ENCODE measurements at regions not wholly inside any gene's neighbourhood (a gene's known extent, or its start where the extent isn't known, plus 50 kb on each side); places are given as distances from the start of the nearest gene placed in this dataset.

DNA sequence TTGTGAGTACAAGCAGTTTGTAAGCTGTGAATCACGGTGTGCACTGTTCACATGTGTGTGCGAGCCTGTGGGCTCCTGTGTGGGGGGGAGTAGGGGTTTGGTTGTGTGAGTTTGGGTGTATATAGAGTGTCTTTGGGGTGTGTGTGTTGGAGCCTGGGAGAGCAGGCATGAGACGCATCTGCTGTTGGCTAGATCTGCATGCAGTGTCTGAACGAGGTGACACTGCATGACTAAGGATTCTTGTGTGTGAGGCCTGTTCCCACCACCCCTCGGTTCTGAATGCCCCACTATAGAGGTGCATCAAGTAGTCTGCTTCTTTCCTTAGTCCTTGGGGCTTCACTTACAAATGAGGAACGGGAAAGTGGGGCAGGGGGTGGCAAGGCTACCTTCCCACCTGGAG is 68.4 kb downstream of the MAGEF1 start:
- Histone ChIP-seq H2BK15ac (replicated peaks; ENCODE audit: low read depth) (no peak overlapping the region), H2AK5ac (ENCODE audit: low read length) (peak overlapping the region; percentile 47), H3K4me1 (ENCODE audit: control insufficient read depth, low read depth, low read length) (peaks cover 28% of the 10 kb centered on the region), H3K79me1 (ENCODE audit: low read length) (no peaks in the 10 kb centered on the region), H3K27ac (ENCODE audit: low read depth, low read length) (peak overlapping the region; percentile 21), H3K4ac (ENCODE audit: low read depth, low read length) (peak overlapping the region; percentile 18), H3K56ac (ENCODE audit: low read length) (peak overlapping the region; percentile 57), H4K8ac (ENCODE audit: low read depth, low read length) (no peak overlapping the region), H3K27me3 (ENCODE audit: insufficient read depth, low read length, poor library complexity) (no peaks in the 10 kb centered on the region), H3K79me2 (ENCODE audit: control insufficient read depth, insufficient read depth, low read length) (no peaks in the 10 kb centered on the region), H3K9ac (ENCODE audit: low read length) (peak overlapping the region; percentile 33), H2BK120ac (ENCODE audit: low read depth, low read length) (peak overlapping the region; percentile 45), H2BK5ac (ENCODE audit: low read length) (peak overlapping the region; percentile 58), H3K4me2 (ENCODE audit: low read length) (no peak overlapping the region), H3K4me3 (ENCODE audit: low read length) (no peak overlapping the region), H4K5ac (ENCODE audit: low read length) (no peak overlapping the region), H3K36me3 (ENCODE audit: control insufficient read depth, insufficient read depth, low read length) (no peaks in the 10 kb centered on the region), H3K18ac (ENCODE audit: low read length) (peak overlapping the region; percentile 81), H3K23ac (ENCODE audit: low read length) (no peak overlapping the region)
- DNase-seq, result peak; percentile 81
- no CpG with 5 or more reads among the region's 6 CpGs for WGBS (ENCODE audit: extremely low coverage, insufficient coverage, low lambda C conversion rate)

DNA sequence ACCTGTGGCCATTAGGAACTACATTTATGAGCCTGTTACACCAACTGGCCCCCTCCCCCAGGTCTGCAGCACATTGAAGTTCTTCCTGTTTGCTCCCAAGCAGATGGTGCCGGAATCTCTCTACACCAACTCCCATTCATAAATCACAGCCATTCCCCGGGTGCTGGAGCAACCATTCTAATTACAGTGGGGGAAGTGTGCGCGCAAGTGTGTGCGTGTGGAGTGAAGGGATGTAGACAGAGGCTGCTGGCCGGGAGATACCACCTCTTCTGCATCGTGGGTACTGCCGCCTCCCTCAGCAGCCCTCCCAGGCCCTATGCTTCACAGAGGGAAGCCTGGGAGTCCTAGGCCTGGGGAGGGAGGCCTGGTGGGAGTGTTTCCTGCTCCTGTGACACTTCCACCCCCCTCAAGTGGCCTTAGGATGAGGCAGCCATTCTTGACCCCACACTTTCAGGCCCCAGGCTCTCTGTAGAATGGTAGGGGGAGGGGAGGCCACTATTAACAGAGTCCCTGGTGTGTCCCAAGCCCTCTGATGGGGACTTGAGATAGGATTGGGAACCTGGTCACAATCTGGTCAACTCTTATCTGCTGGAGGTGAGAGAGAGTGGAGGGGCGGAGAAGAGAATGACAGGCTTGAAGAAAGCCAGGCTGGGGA is 69.1 kb downstream of the MAGEF1 start:
- H4K5ac ChIP-seq (ENCODE audit: low read length), result no peak overlapping the region
- H2BK15ac ChIP-seq (replicated peaks; ENCODE audit: low read depth), result no peak overlapping the region
- no peak overlapping the region for H4K8ac ChIP-seq (ENCODE audit: low read depth, low read length)
- no peak overlapping the region for H2BK120ac ChIP-seq (ENCODE audit: low read depth, low read length)
- peak; percentile 97 for DNase-seq
- peak overlapping the region; percentile 13 for H3K9ac ChIP-seq (ENCODE audit: low read length)
- peak overlapping the region; percentile 39 for H3K4ac ChIP-seq (ENCODE audit: low read depth, low read length)
- H3K18ac ChIP-seq (ENCODE audit: low read length), result peak overlapping the region; percentile 7
- peak overlapping the region; percentile 44 for H2BK5ac ChIP-seq (ENCODE audit: low read length)
- no peaks in the 10 kb centered on the region for H3K27me3 ChIP-seq (ENCODE audit: insufficient read depth, low read length, poor library complexity)
- H3K79me1 ChIP-seq (ENCODE audit: low read length), result no peaks in the 10 kb centered on the region
- peaks cover 28% of the 10 kb centered on the region for H3K4me1 ChIP-seq (ENCODE audit: control insufficient read depth, low read depth, low read length)
- no peak overlapping the region for H3K4me2 ChIP-seq (ENCODE audit: low read length)
- no CpG with 5 or more reads among the region's 9 CpGs for WGBS (ENCODE audit: extremely low coverage, insufficient coverage, low lambda C conversion rate)
- no peak overlapping the region for H3K27ac ChIP-seq (ENCODE audit: low read depth, low read length)
- H3K36me3 ChIP-seq (ENCODE audit: control insufficient read depth, insufficient read depth, low read length), result no peaks in the 10 kb centered on the region
- H3K56ac ChIP-seq (ENCODE audit: low read length), result peak overlapping the region; percentile 59
- H3K4me3 ChIP-seq (ENCODE audit: low read length), result no peak overlapping the region
- no peak overlapping the region for H2AK5ac ChIP-seq (ENCODE audit: low read length)
- no peak overlapping the region for H3K23ac ChIP-seq (ENCODE audit: low read length)
- H3K79me2 ChIP-seq (ENCODE audit: control insufficient read depth, insufficient read depth, low read length), result no peaks in the 10 kb centered on the region

- H2AK5ac ChIP-seq (ENCODE audit: low read length), result no peak overlapping the region
These were observed 70.4 kb downstream of the MAGEF1 start for GRCh38 chr3:184641430-184641829.

GRCh38 chr3:184639351-184639750 is 72.5 kb downstream of the MAGEF1 start:
- no peaks in the 10 kb centered on the region for H3K79me2 ChIP-seq (ENCODE audit: control insufficient read depth, insufficient read depth, low read length)
- no peaks in the 10 kb centered on the region for H3K27me3 ChIP-seq (ENCODE audit: insufficient read depth, low read length, poor library complexity)
- H2BK15ac ChIP-seq (replicated peaks; ENCODE audit: low read depth), result no peak overlapping the region
- peaks cover 17% of the 10 kb centered on the region for H3K4me1 ChIP-seq (ENCODE audit: control insufficient read depth, low read depth, low read length)
- WGBS (ENCODE audit: extremely low coverage, insufficient coverage, low lambda C conversion rate), result no CpG with 5 or more reads among the region's 6 CpGs
- no peaks in the 10 kb centered on the region for H3K36me3 ChIP-seq (ENCODE audit: control insufficient read depth, insufficient read depth, low read length)
- H4K5ac ChIP-seq (ENCODE audit: low read length), result no peak overlapping the region
- H3K4me2 ChIP-seq (ENCODE audit: low read length), result no peak overlapping the region
- no peak overlapping the region for H3K18ac ChIP-seq (ENCODE audit: low read length)
- H3K4ac ChIP-seq (ENCODE audit: low read depth, low read length), result no peak overlapping the region
- DNase-seq, result no peak
- H2AK5ac ChIP-seq (ENCODE audit: low read length), result peak overlapping the region; percentile 65
- no peak overlapping the region for H3K4me3 ChIP-seq (ENCODE audit: low read length)
- H2BK120ac ChIP-seq (ENCODE audit: low read depth, low read length), result no peak overlapping the region
- H3K27ac ChIP-seq (ENCODE audit: low read depth, low read length), result no peak overlapping the region
- no peak overlapping the region for H3K56ac ChIP-seq (ENCODE audit: low read length)
- no peak overlapping the region for H3K9ac ChIP-seq (ENCODE audit: low read length)
- H3K79me1 ChIP-seq (ENCODE audit: low read length), result no peaks in the 10 kb centered on the region
- H3K23ac ChIP-seq (ENCODE audit: low read length), result no peak overlapping the region
- H4K8ac ChIP-seq (ENCODE audit: low read depth, low read length), result no peak overlapping the region
- no peak overlapping the region for H2BK5ac ChIP-seq (ENCODE audit: low read length)

More at GRCh38 chr3:184641430-184641829, 70.4 kb downstream of the MAGEF1 start:
- no CpG with 5 or more reads among the region's 8 CpGs for WGBS (ENCODE audit: extremely low coverage, insufficient coverage, low lambda C conversion rate)
- no peak overlapping the region for H2BK120ac ChIP-seq (ENCODE audit: low read depth, low read length)
- no peak overlapping the region for H3K23ac ChIP-seq (ENCODE audit: low read length)
- H3K27ac ChIP-seq (ENCODE audit: low read depth, low read length), result no peak overlapping the region
- no peak overlapping the region for H3K18ac ChIP-seq (ENCODE audit: low read length)
- H3K4ac ChIP-seq (ENCODE audit: low read depth, low read length), result no peak overlapping the region
- no peak overlapping the region for H3K4me3 ChIP-seq (ENCODE audit: low read length)
- no peak overlapping the region for H4K8ac ChIP-seq (ENCODE audit: low read depth, low read length)
- no peaks in the 10 kb centered on the region for H3K36me3 ChIP-seq (ENCODE audit: control insufficient read depth, insufficient read depth, low read length)
- no peak overlapping the region for H3K4me2 ChIP-seq (ENCODE audit: low read length)
- H3K9ac ChIP-seq (ENCODE audit: low read length), result no peak overlapping the region
- no peaks in the 10 kb centered on the region for H3K79me1 ChIP-seq (ENCODE audit: low read length)
- no peaks in the 10 kb centered on the region for H3K79me2 ChIP-seq (ENCODE audit: control insufficient read depth, insufficient read depth, low read length)
- no peak overlapping the region for H4K5ac ChIP-seq (ENCODE audit: low read length)
- DNase-seq, result no peak
- H3K4me1 ChIP-seq (ENCODE audit: control insufficient read depth, low read depth, low read length), result peaks cover 25% of the 10 kb centered on the region
- H2BK5ac ChIP-seq (ENCODE audit: low read length), result no peak overlapping the region
- no peaks in the 10 kb centered on the region for H3K27me3 ChIP-seq (ENCODE audit: insufficient read depth, low read length, poor library complexity)
- no peak overlapping the region for H2BK15ac ChIP-seq (replicated peaks; ENCODE audit: low read depth)
- no peak overlapping the region for H3K56ac ChIP-seq (ENCODE audit: low read length)

GRCh38 chr3:184637705-184638104 is 74.2 kb downstream of the MAGEF1 start:
- H3K36me3 ChIP-seq (ENCODE audit: control insufficient read depth, insufficient read depth, low read length), result no peaks in the 10 kb centered on the region
- H2BK15ac ChIP-seq (replicated peaks; ENCODE audit: low read depth), result no peak overlapping the region
- no peak overlapping the region for H4K5ac ChIP-seq (ENCODE audit: low read length)
- H3K23ac ChIP-seq (ENCODE audit: low read length), result no peak overlapping the region
- H4K8ac ChIP-seq (ENCODE audit: low read depth, low read length), result no peak overlapping the region
- no peak overlapping the region for H3K4me3 ChIP-seq (ENCODE audit: low read length)
- no peaks in the 10 kb centered on the region for H3K79me1 ChIP-seq (ENCODE audit: low read length)
- H3K4me2 ChIP-seq (ENCODE audit: low read length), result no peak overlapping the region
- no peak overlapping the region for H2BK120ac ChIP-seq (ENCODE audit: low read depth, low read length)
- H3K79me2 ChIP-seq (ENCODE audit: control insufficient read depth, insufficient read depth, low read length), result no peaks in the 10 kb centered on the region
- no peak overlapping the region for H2AK5ac ChIP-seq (ENCODE audit: low read length)
- H3K4me1 ChIP-seq (ENCODE audit: control insufficient read depth, low read depth, low read length), result peaks cover 6% of the 10 kb centered on the region
- H3K56ac ChIP-seq (ENCODE audit: low read length), result no peak overlapping the region
- no peak for DNase-seq
- no peak overlapping the region for H3K27ac ChIP-seq (ENCODE audit: low read depth, low read length)
- H3K9ac ChIP-seq (ENCODE audit: low read length), result no peak overlapping the region
- no peak overlapping the region for H3K18ac ChIP-seq (ENCODE audit: low read length)
- no peaks in the 10 kb centered on the region for H3K27me3 ChIP-seq (ENCODE audit: insufficient read depth, low read length, poor library complexity)
- H2BK5ac ChIP-seq (ENCODE audit: low read length), result no peak overlapping the region
- no peak overlapping the region for H3K4ac ChIP-seq (ENCODE audit: low read depth, low read length)
- WGBS (ENCODE audit: extremely low coverage, insufficient coverage, low lambda C conversion rate), result no CpG with 5 or more reads among the region's 2 CpGs

Data from mesendoderm (in vitro differentiated cells).